ENCODE measurements at regions not wholly inside any gene's neighbourhood (a gene's known extent, or its start where the extent isn't known, plus 50 kb on each side); places are given as distances from the start of the nearest gene placed in this dataset.

- no peaks in the 10 kb centered on the region for H4K20me1 ChIP-seq (ENCODE audit: low read length)
- CTCF ChIA-PET, result interaction anchor here (1.2 kb wide), 1 partner anchor 85 kb away, joined by 8 read pairs; the partner anchor contains the start of gene TBX3
- intact Hi-C loops (cut with micrococcal nuclease), result loop anchor here (2.0 to 5.0 kb wide), 2 partner anchors 77 to 233 kb away; no protein-coding TSS in a partner anchor
- no peaks in the 10 kb centered on the region for H3F3A ChIP-seq (ENCODE audit: low read length, unreplicated experiment)
- H3K9ac ChIP-seq (ENCODE audit: low read length), result no peak overlapping the region
- no TSS peak for BruUV-seq (replicated peaks)
- H3K4me3 ChIP-seq (ENCODE audit: low read length), result no peak overlapping the region
- no peak for TF ChIP-seq EZH2 (IDR thresholded peaks at IDR 0.05; ENCODE audit: low read length, unreplicated experiment)
- TF ChIP-seq EZH2phosphoT487 (IDR thresholded peaks at IDR 0.05; ENCODE audit: borderline replicate concordance, low read length), result no peak
- TF ChIP-seq, protein P1, sequence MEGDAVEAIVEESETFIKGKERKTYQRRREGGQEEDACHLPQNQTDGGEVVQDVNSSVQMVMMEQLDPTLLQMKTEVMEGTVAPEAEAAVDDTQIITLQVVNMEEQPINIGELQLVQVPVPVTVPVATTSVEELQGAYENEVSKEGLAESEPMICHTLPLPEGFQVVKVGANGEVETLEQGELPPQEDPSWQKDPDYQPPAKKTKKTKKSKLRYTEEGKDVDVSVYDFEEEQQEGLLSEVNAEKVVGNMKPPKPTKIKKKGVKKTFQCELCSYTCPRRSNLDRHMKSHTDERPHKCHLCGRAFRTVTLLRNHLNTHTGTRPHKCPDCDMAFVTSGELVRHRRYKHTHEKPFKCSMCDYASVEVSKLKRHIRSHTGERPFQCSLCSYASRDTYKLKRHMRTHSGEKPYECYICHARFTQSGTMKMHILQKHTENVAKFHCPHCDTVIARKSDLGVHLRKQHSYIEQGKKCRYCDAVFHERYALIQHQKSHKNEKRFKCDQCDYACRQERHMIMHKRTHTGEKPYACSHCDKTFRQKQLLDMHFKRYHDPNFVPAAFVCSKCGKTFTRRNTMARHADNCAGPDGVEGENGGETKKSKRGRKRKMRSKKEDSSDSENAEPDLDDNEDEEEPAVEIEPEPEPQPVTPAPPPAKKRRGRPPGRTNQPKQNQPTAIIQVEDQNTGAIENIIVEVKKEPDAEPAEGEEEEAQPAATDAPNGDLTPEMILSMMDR (conservative IDR thresholded peaks at IDR 0.05; ENCODE audit: low read depth, low read length), result no peak
- POLR2A ChIA-PET (ENCODE audit: unreplicated experiment), result interaction anchor here (0.7 to 1.1 kb wide), 2 partner anchors 85 to 97 kb away, joined by 3 to 5 read pairs; no protein-coding TSS in a partner anchor
- no peaks in the 10 kb centered on the region for H3K27me3 ChIP-seq (ENCODE audit: low read length)
- no peak for ATAC-seq
- H2AFZ ChIP-seq (ENCODE audit: low read length), result no peak overlapping the region
- no peaks in the 10 kb centered on the region for H3K9me3 ChIP-seq (ENCODE audit: low read length)
- no peaks in the 10 kb centered on the region for H3K36me3 ChIP-seq (ENCODE audit: low read depth, low read length)
- no peaks in the 10 kb centered on the region for H3K79me2 ChIP-seq (ENCODE audit: low read length)
- no peak for DNase-seq
- H3K9me2 ChIP-seq (replicated peaks; ENCODE audit: low read length), result no peaks in the 10 kb centered on the region
- H3K4me2 ChIP-seq (ENCODE audit: low read length), result no peak overlapping the region
- peaks cover 18% of the 10 kb centered on the region for H3K4me1 ChIP-seq (ENCODE audit: insufficient read depth, low read length)
- no peak overlapping the region for H3K27ac ChIP-seq (ENCODE audit: low read length)
Observed at GRCh38 chr12:114769634-114770033, 85.7 kb upstream of the TBX3 start.

GRCh38 chr12:114767906-114768722, 84.1 kb upstream of the TBX3 start:
- Histone ChIP-seq H3K27ac (ENCODE audit: low read length) (peak overlapping the region; percentile 40), H4K20me1 (ENCODE audit: low read length) (no peaks in the 10 kb centered on the region), H3K4me1 (ENCODE audit: insufficient read depth, low read length) (peaks cover 10% of the 10 kb centered on the region), H3K9me2 (replicated peaks; ENCODE audit: low read length) (no peaks in the 10 kb centered on the region), H3K79me2 (ENCODE audit: low read length) (no peaks in the 10 kb centered on the region), H3K9me3 (ENCODE audit: low read length) (no peaks in the 10 kb centered on the region), H2AFZ (ENCODE audit: low read length) (peak overlapping the region; percentile 52), H3K4me3 (ENCODE audit: low read length) (no peak overlapping the region), H3K4me2 (ENCODE audit: low read length) (no peak overlapping the region), H3F3A (ENCODE audit: low read length, unreplicated experiment) (no peaks in the 10 kb centered on the region), H3K36me3 (ENCODE audit: low read depth, low read length) (no peaks in the 10 kb centered on the region), H3K27me3 (ENCODE audit: low read length) (no peaks in the 10 kb centered on the region), H3K9ac (ENCODE audit: low read length) (no peak overlapping the region)
- no TSS peak for BruUV-seq (replicated peaks)
- CTCF ChIA-PET, result interaction anchor here (0.6 to 0.7 kb wide), 4 partner anchors 8 to 980 kb away, joined by 3 to 17 read pairs (median 6); no protein-coding TSS in a partner anchor
- intact Hi-C loops (cut with micrococcal nuclease), result loop anchor here (1.0 to 5.0 kb wide), 3 partner anchors 75 to 234 kb away; partner anchors contain the start of gene TBX3
- ATAC-seq, result peak; percentile 70
- peak; percentile 66 for DNase-seq
- TF ChIP-seq, protein P1 (conservative IDR thresholded peaks at IDR 0.05; ENCODE audit: low read depth, low read length), result no peak
- TF ChIP-seq EZH2phosphoT487 (IDR thresholded peaks at IDR 0.05; ENCODE audit: borderline replicate concordance, low read length), result no peak
- no peak for TF ChIP-seq EZH2 (IDR thresholded peaks at IDR 0.05; ENCODE audit: low read length, unreplicated experiment)
- POLR2A ChIA-PET (ENCODE audit: unreplicated experiment), result interaction anchor here (0.5 to 0.7 kb wide), 4 partner anchors 11 to 1741 kb away, joined by 5 to 17 read pairs (median 6); no protein-coding TSS in a partner anchor
